ENCODE measurements at regions not wholly inside any gene's neighbourhood (a gene's known extent, or its start where the extent isn't known, plus 50 kb on each side); places are given as distances from the start of the nearest gene placed in this dataset.

GRCh38 chr12:25864306-25865276 is 93.9 kb upstream of the RASSF8 start:
- no peak for TF ChIP-seq CTCF (IDR thresholded peaks at IDR 0.05; ENCODE audit: unreplicated experiment)
- Mint-ChIP-seq H3K4me1 (peaks cover 22% of the 10 kb centered on the region), H3K9me3 (peaks cover 18% of the 10 kb centered on the region), H3K4me3 (no peak overlapping the region), H3K36me3 (peaks cover 7% of the 10 kb centered on the region), H3K27me3 (ENCODE audit: low read depth) (peaks cover 6% of the 10 kb centered on the region), H3K27ac (peak overlapping the region; percentile 50)
- DNase-seq (ENCODE audit: low spot score in 2 of 2, unreplicated experiment in 2 of 2): no peak

DNA sequence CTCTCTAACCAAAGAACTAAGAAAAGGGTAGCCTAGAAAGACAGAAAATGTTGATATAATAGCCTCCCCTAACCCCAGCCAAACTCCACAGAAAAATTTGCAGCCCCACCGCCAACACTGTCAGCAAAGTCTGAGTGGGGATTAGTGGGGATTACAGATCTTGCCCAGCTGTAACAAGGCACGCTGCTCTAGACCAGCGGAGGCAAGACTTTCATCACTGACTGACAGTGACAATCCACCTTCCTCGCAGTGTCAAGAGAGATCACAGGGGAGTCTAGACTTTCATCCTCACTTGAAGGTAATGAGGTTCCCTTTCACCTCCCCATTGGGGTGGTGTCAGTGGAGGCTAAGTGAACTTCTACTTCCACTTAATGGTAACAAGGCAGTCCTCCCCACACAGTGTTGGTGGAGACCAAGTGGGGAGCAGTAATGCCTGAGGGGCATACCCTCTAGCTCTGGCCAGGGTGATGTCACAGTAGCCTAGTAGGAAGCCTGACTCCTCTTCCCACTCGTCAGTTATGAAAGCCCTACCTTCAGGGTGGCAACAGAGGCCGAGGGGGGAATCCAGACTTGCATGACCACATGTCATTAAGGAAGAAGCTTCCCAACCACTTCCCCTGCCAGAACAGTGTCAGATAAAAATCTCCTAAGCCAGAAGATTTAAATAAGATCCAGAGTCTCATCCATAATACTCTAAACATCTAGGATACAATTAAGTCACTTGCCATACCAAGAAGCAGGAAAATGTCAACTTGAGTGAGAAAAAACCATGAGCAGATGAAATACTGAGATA is 91.7 kb upstream of the RASSF8 start:
- DNase-seq (ENCODE audit: low spot score in 2 of 2, unreplicated experiment in 2 of 2): no peak

DNA sequence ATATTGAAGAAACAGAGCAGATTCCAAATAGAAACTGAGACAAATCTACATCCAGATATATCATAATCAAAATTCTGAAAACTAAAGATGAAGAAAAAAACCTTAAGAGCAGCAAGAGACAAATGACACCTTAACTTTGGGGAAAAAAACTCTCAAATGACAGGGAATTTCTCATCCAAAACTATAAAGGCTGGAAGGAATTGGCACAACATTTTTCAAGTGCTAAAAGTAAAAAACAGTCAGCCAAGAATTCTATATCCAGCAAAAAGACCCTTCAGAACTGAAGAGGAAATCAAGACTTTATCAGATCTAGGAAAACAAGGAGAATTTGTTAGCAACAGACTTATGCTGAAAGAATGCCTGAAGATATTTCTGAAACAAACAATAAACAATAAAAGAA is 90.3 kb upstream of the RASSF8 start:
- DNase-seq (ENCODE audit: low spot score in 2 of 2, unreplicated experiment in 2 of 2): no peak
- Mint-ChIP-seq H3K4me1 (peaks cover 22% of the 10 kb centered on the region), H3K27ac (no peak overlapping the region), H3K36me3 (peaks cover 7% of the 10 kb centered on the region), H3K9me3 (peaks cover 22% of the 10 kb centered on the region), H3K27me3 (ENCODE audit: low read depth) (no peaks in the 10 kb centered on the region), H3K4me3 (no peak overlapping the region)
- TF ChIP-seq CTCF (IDR thresholded peaks at IDR 0.05; ENCODE audit: unreplicated experiment): no peak

More for the DNA sequence above, 91.7 kb upstream of the RASSF8 start:
- TF ChIP-seq CTCF (IDR thresholded peaks at IDR 0.05; ENCODE audit: unreplicated experiment): no peak
- peaks cover 22% of the 10 kb centered on the region for H3K4me1 Mint-ChIP-seq
- no peaks in the 10 kb centered on the region for H3K27me3 Mint-ChIP-seq (ENCODE audit: low read depth)
- H3K4me3 Mint-ChIP-seq: no peak overlapping the region
- H3K9me3 Mint-ChIP-seq: peaks cover 22% of the 10 kb centered on the region
- H3K36me3 Mint-ChIP-seq: peaks cover 7% of the 10 kb centered on the region
- no peak overlapping the region for H3K27ac Mint-ChIP-seq

DNA sequence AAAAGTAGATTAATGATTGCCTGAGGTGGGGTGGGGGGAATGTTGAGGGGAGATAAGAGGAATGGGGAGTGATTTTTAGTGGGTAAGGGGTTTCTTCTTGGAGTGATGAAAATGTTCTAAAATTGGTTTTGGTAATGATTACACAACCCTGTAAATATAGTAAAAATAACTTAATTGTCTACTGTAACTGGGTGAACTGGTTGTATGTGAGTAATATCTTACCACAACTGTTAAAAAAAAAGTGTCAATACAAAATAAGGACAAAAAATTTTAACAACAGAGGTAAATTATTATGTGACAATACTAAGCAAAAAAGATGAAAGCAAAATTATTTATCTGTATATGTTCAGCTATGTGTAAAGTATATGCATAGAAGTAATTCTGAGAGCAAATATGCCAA is 86.3 kb upstream of the RASSF8 start:
- H3K4me1 Mint-ChIP-seq: peaks cover 19% of the 10 kb centered on the region
- no peak for TF ChIP-seq CTCF (IDR thresholded peaks at IDR 0.05; ENCODE audit: unreplicated experiment)
- DNase-seq (ENCODE audit: low spot score in 2 of 2, unreplicated experiment in 2 of 2): no peak
- no peak overlapping the region for H3K27ac Mint-ChIP-seq
- H3K27me3 Mint-ChIP-seq (ENCODE audit: low read depth): no peaks in the 10 kb centered on the region
- H3K9me3 Mint-ChIP-seq: peaks cover 19% of the 10 kb centered on the region
- no peak overlapping the region for H3K4me3 Mint-ChIP-seq
- peaks cover 7% of the 10 kb centered on the region for H3K36me3 Mint-ChIP-seq

- Mint-ChIP-seq H3K27ac (no peak overlapping the region), H3K36me3 (no peaks in the 10 kb centered on the region), H3K4me3 (no peak overlapping the region)
These were observed 82.8 kb upstream of the RASSF8 start for GRCh38 chr12:25875661-25876060.

More at GRCh38 chr12:25875661-25876060, 82.8 kb upstream of the RASSF8 start:
- no peak for DNase-seq (ENCODE audit: low spot score in 2 of 2, unreplicated experiment in 2 of 2)
- H3K27me3 Mint-ChIP-seq (ENCODE audit: low read depth): no peaks in the 10 kb centered on the region
- no peak for TF ChIP-seq CTCF (IDR thresholded peaks at IDR 0.05; ENCODE audit: unreplicated experiment)
- H3K9me3 Mint-ChIP-seq: peaks cover 16% of the 10 kb centered on the region
- H3K4me1 Mint-ChIP-seq: peaks cover 16% of the 10 kb centered on the region
